GM10266 (cell line): ENCODE measurements at regions not wholly inside any gene's neighbourhood (a gene's known extent, or its start where the extent isn't known, plus 50 kb on each side); places are given as distances from the start of the nearest gene placed in this dataset.

Experiments
- DNase-seq: peaks from one replicate; pipeline ENCODE4 v3.0.0; 2012; ENCODE audit errors: extremely low spot score
- TF ChIP-seq, protein P1 (sequence below): IDR thresholded peaks from 2 replicates; pipeline ENCODE4 v1.5.1; 2012; ENCODE audit warnings: mild to moderate bottlenecking, low read depth; ENCODE audit not compliant: control insufficient read depth, insufficient read depth; ENCODE audit errors: missing control alignments

DNA sequence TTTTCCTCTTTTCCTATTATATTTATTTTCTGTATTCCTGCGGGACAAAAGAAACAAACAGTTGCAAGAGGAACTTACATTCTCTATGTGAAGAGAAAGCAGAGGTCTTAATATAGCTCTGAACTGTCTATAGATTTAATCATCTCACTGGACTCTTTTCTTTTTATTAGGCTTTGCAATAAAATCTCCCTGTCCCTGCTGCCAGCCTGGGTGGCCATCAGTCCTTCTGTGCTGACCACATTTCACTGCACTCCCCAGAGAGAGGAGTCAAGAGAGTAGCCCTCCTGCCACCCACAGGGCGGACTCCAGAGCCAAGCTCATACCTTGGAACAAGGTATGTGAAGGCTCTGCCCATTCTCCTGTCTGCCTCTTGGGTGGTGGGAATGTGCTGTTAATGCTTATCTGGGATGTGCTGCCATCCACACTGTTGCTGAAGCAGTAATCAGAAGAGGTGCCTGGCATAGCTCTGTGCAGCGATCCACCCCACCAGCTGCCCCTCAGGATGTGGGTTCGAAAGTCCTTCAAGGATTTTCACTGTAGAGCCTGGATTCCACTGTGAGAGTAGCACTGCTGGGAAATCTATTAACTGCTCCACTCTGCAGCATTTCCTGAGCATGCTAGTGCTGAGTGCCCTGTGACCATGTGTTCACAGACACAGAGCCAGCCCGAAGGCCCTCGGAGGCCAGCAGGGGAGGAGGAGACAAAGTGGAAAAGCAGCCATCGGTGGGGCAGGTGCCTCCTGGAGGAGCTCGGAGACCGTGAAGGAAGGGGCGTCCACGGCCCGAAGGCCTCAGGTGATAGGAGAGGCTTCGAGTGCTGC, 334.6 kb downstream of the MED10 start:
- TF ChIP-seq, protein P1, sequence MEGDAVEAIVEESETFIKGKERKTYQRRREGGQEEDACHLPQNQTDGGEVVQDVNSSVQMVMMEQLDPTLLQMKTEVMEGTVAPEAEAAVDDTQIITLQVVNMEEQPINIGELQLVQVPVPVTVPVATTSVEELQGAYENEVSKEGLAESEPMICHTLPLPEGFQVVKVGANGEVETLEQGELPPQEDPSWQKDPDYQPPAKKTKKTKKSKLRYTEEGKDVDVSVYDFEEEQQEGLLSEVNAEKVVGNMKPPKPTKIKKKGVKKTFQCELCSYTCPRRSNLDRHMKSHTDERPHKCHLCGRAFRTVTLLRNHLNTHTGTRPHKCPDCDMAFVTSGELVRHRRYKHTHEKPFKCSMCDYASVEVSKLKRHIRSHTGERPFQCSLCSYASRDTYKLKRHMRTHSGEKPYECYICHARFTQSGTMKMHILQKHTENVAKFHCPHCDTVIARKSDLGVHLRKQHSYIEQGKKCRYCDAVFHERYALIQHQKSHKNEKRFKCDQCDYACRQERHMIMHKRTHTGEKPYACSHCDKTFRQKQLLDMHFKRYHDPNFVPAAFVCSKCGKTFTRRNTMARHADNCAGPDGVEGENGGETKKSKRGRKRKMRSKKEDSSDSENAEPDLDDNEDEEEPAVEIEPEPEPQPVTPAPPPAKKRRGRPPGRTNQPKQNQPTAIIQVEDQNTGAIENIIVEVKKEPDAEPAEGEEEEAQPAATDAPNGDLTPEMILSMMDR = no peak

DNA sequence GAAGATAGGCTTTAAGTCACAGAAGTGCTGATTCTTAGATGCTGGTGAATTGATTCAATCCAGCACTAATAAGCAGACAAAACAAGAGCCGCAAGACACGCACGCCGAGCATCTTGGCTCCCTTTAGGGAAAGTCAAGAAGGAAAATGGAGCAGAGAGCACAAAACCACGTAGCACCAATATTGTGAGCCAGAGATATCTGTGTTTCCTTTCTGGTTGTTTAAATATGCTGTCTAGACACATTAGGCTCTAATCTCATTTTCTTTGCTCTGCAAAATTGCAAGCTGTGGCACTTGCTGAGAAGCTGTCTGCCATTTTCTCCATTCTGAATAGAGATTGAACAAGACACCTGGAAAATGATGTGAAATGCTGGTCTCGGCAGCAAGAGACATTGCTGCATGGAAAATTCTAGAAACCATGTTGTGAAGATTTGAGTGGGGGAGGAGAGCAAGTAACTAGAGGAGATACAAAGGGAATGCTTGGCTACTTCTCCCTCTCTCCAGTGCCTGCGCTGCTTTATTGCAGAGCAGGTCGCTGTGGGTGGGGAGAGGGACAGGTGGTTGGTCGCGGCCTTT, 336.3 kb downstream of the MED10 start:
- DNase-seq = no peak
- TF ChIP-seq, protein P1 = no peak

More for the DNA sequence above, 334.6 kb downstream of the MED10 start:
- DNase-seq = no peak

DNA sequence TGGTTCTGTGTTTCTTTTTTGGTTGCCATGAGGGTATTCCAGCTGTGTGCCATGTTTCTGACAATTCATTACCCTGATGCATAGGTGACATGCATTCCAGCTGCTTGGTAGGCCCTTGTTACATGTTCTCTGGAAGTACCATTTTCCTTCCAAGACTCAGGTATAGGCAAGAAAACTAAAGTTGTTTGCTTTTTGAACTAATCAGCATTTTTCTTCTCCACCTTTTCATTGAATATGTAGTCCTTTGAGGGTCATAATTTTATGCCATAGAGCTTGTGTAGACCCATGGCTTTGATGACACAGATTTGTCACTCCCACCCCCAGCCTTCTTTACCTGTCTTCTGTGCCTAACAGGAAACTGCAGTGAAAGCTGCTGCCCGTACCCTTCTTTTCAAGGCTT, 339.2 kb downstream of the MED10 start:
- DNase-seq = no peak
- TF ChIP-seq, protein P1 = no peak

DNA sequence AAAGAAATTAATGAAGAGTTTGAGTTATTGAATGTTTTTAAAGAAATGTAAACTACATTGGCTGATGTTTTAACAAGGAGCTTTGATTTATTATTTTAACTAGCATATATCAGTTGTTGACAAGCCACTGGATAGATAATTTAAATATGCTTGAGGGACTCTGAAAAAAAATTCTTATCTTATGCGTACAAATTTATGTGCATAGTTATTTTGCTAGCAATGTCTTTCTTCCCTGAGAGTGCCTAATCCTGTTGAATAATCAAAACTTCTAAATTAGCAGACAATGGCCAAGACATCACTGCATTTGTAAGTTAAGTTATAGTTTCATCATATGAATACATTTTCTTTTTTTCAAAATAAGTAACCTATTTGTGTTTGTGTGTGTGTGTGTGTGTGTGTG, 342.3 kb downstream of the MED10 start:
- TF ChIP-seq, protein P1 = no peak
- DNase-seq = no peak

DNA sequence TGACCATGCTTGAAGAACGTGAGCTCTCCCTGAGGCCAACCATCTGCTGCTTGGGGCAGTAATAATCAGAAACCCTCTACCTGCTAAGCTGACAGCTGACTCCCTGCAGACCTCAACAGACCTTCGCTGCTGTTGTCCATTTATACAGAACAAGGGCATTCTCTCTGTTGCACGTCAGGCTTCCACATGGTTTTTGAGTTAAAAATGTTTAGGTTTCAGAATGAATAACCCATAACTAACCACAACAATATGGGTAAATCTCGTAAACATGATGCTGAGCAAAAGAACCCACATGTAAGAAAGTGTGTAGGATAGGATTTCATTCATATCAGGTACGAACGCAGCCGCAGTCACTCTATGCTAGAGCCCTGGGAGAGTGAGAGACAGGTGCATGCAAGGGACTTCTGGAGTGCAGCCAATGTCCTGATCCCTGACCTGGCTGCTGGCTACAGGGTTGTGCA, 348.5 kb downstream of the MED10 start:
- TF ChIP-seq, protein P1 = no peak
- DNase-seq = no peak

DNA sequence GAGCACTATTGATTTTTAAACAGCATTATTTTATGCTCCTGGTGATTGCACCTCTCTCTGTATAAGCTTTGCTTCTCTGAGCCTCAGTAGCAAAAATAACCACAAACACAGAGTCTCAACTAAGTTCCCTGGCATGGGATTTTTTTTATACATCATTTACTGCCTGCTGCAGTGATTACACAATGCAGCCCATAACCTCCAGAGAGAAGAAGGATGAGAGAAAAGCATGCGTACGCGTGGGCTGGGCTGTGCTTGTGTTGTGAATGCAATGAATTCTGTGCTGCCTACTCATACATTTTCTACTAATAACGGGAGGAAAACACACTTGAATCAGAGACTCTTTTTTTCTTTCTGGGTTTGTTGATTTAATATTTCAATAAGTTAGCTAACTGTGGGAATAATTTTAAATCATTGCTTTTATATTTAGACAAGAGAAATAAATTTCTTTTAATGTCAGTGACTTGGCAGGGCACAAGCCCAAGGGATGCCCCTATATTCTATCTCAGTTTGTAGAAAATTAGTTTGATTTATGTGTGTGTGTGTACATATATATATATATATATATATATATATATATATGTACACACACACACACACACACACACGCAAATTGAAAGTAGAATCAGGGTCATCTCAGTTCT, 351.5 kb downstream of the MED10 start:
- TF ChIP-seq, protein P1 = no peak
- no peak for DNase-seq
